H9 (cell line): ENCODE measurements at regions not wholly inside any gene's neighbourhood (a gene's known extent, or its start where the extent isn't known, plus 50 kb on each side); places are given as distances from the start of the nearest gene placed in this dataset.

ENCODE experiments used
- DNase-seq: peaks from one replicate; pipeline ENCODE4 v3.0.0-alpha.2; 2017
- H2AFZ ChIP-seq: one replicate; pipeline ENCODE4 v1.6.1; 2013; ENCODE audit warnings: mild to moderate bottlenecking, low read length, control low read depth, moderate library complexity
- H2AK5ac ChIP-seq: 2 replicates; pipeline ENCODE4 v1.6.1; 2013; ENCODE audit warnings: low read length, control low read depth, mixed read lengths; ENCODE audit not compliant: insufficient read length
- H2BK120ac ChIP-seq: one replicate; pipeline ENCODE4 v1.6.1; 2013; ENCODE audit warnings: low read depth, mild to moderate bottlenecking, low read length, control low read depth, inconsistent platforms; ENCODE audit not compliant: poor library complexity, severe bottlenecking
- H2BK12ac ChIP-seq: 2 replicates; pipeline ENCODE4 v1.6.1; 2013; ENCODE audit warnings: low read length, control low read depth, mixed read lengths, low read depth; ENCODE audit not compliant: insufficient read length
- H2BK15ac ChIP-seq: 2 replicates; pipeline ENCODE4 v1.6.1; 2013; ENCODE audit warnings: low read depth, low read length, control low read depth
- H2BK20ac ChIP-seq: one replicate; pipeline ENCODE4 v1.6.1; 2013; ENCODE audit warnings: low read depth, mild to moderate bottlenecking, low read length, control low read depth, inconsistent platforms; ENCODE audit not compliant: poor library complexity, severe bottlenecking
- H2BK5ac ChIP-seq: 2 replicates; pipeline ENCODE4 v1.6.1; 2013; ENCODE audit warnings: low read length, control low read depth, mixed read lengths; ENCODE audit not compliant: insufficient read length
- H3K14ac ChIP-seq: 2 replicates; pipeline ENCODE4 v1.6.1; 2013; ENCODE audit warnings: low read length, control low read depth; ENCODE audit not compliant: insufficient read depth
- H3K18ac ChIP-seq: 2 replicates; pipeline ENCODE4 v1.6.1; 2013; ENCODE audit warnings: low read depth, mild to moderate bottlenecking, mixed read lengths, low read length, control low read depth; ENCODE audit not compliant: insufficient read length
- H3K23ac ChIP-seq: 2 replicates; pipeline ENCODE4 v1.6.1; 2013; ENCODE audit warnings: low read length, control low read depth, mixed read lengths, low read depth; ENCODE audit not compliant: insufficient read length
- H3K23me2 ChIP-seq: 2 replicates; pipeline ENCODE4 v1.6.1; 2013; ENCODE audit warnings: low read depth, mild to moderate bottlenecking, mixed read lengths, low read length, control low read depth; ENCODE audit not compliant: insufficient read length, poor library complexity, severe bottlenecking
- H3K27ac ChIP-seq: 2 replicates; pipeline ENCODE4 v1.5.1; 2013; ENCODE audit warnings: low read length, control low read depth, mixed read lengths, low read depth; ENCODE audit not compliant: insufficient read length
- H3K27me3 ChIP-seq: 2 replicates; pipeline ENCODE4 v1.6.1; 2013; ENCODE audit warnings: low read length, control low read depth, inconsistent platforms; ENCODE audit not compliant: insufficient read depth
- H3K4ac ChIP-seq: 2 replicates; pipeline ENCODE4 v1.6.1; 2013; ENCODE audit warnings: low read depth, mild to moderate bottlenecking, control low read depth, inconsistent platforms, low read length, moderate library complexity
- H3K4me1 ChIP-seq: 2 replicates; pipeline ENCODE4 v1.6.1; 2013; ENCODE audit warnings: low read length, control low read depth, inconsistent platforms; ENCODE audit not compliant: insufficient read depth
- H3K4me2 ChIP-seq: 2 replicates; pipeline ENCODE4 v1.6.1; 2013; ENCODE audit warnings: low read length, control low read depth, mixed read lengths; ENCODE audit not compliant: insufficient read length, insufficient read depth
- H3K56ac ChIP-seq: 2 replicates; pipeline ENCODE4 v1.6.1; 2013; ENCODE audit warnings: low read depth, mild to moderate bottlenecking, mixed read lengths, low read length, control low read depth; ENCODE audit not compliant: insufficient read length
- H3K79me1 ChIP-seq: 2 replicates; pipeline ENCODE4 v1.6.1; 2013; ENCODE audit warnings: low read depth, mild to moderate bottlenecking, moderate library complexity, low read length, control low read depth, inconsistent platforms; ENCODE audit not compliant: insufficient read depth, poor library complexity, severe bottlenecking
- H3K79me2 ChIP-seq: 2 replicates; pipeline ENCODE4 v1.6.1; 2013; ENCODE audit warnings: low read length, control low read depth, inconsistent platforms; ENCODE audit not compliant: insufficient read depth
- H3K9ac ChIP-seq: 2 replicates; pipeline ENCODE4 v1.6.1; 2013; ENCODE audit warnings: low read length, control low read depth, mixed read lengths; ENCODE audit not compliant: insufficient read length; ENCODE audit errors: extremely low read depth
- H3K9me3 ChIP-seq: one replicate; pipeline ENCODE4 v1.6.1; 2013; ENCODE audit warnings: low read depth, low read length, inconsistent platforms; ENCODE audit not compliant: control insufficient read depth
- H3T11ph ChIP-seq: one replicate; pipeline ENCODE4 v1.6.1; 2013; ENCODE audit warnings: mild to moderate bottlenecking, low read length, control low read depth, inconsistent platforms
- H4K20me1 ChIP-seq: one replicate; pipeline ENCODE4 v1.6.1; 2013; ENCODE audit not compliant: control insufficient read depth, insufficient read length, insufficient read depth
- H4K5ac ChIP-seq: 2 replicates; pipeline ENCODE4 v1.6.1; 2013; ENCODE audit warnings: low read depth, mild to moderate bottlenecking, mixed read lengths, low read length, control low read depth; ENCODE audit not compliant: insufficient read length
- H4K8ac ChIP-seq: replicated peaks from 2 replicates; pipeline ENCODE4 v1.6.1; 2013; ENCODE audit warnings: low read length, control low read depth, mixed read lengths, low read depth; ENCODE audit not compliant: insufficient read length
- H4K91ac ChIP-seq: 2 replicates; pipeline ENCODE4 v1.6.1; 2013; ENCODE audit warnings: low read depth, mild to moderate bottlenecking, moderate library complexity, mixed read lengths, low read length, control low read depth; ENCODE audit not compliant: insufficient read length
- H3K27ac Mint-ChIP-seq, 3 experiments: 2 replicates in 2 of 3; 3 replicates in 1 of 3; pipeline ENCODE4 v1.8.0; 2020 to 2021; ENCODE audit warnings: mixed read lengths in 3 of 3, mild to moderate bottlenecking in 1 of 3, moderate library complexity in 1 of 3
- H3K27me3 Mint-ChIP-seq: 2 replicates; pipeline ENCODE4 v1.8.0; 2021; ENCODE audit warnings: low read depth, mild to moderate bottlenecking, moderate library complexity, mixed read lengths
- H3K36me3 Mint-ChIP-seq, 3 experiments: 2 replicates in 2 of 3; 3 replicates in 1 of 3; pipeline ENCODE4 v1.8.0; 2020 to 2021; ENCODE audit warnings: low read depth in 3 of 3, mixed read lengths in 3 of 3; ENCODE audit not compliant: insufficient read depth in 1 of 3
- H3K4me1 Mint-ChIP-seq, 2 experiments: 2 replicates each; pipeline ENCODE4 v1.8.0; 2020; ENCODE audit warnings: mixed read lengths in 2 of 2
- H3K4me3 Mint-ChIP-seq, 2 experiments: 2 replicates in 1 of 2; 3 replicates in 1 of 2; pipeline ENCODE4 v1.8.0; 2020 to 2021; ENCODE audit warnings: mild to moderate bottlenecking in 2 of 2, mixed read lengths in 2 of 2, moderate library complexity in 1 of 2
- H3K9me3 Mint-ChIP-seq, 2 experiments: 2 replicates in 1 of 2; 3 replicates in 1 of 2; pipeline ENCODE4 v1.8.0; 2020; ENCODE audit warnings: mild to moderate bottlenecking in 2 of 2, mixed read lengths in 2 of 2, moderate library complexity in 1 of 2
- WGBS: extraction: QIAGEN DNeasy Blood & Tissue Kit; methylation state at CpG from one replicate; pipeline ENCODE4 v1.1.7; 2013; ENCODE audit warnings: missing lambda C conversion rate, low lambda C conversion rate, mixed read lengths; ENCODE audit not compliant: insufficient read length; ENCODE audit errors: extremely low coverage; 5-methylcytosine and 5-hydroxymethylcytosine counted together
- TF ChIP-seq, protein P1 (sequence below): fragments of 200-600 bp; sonication (generic); conservative IDR thresholded peaks from 3 replicates; pipeline ENCODE4 v1.8.0; 2021; ENCODE audit warnings: antibody characterized with exemption, mild to moderate bottlenecking

DNA sequence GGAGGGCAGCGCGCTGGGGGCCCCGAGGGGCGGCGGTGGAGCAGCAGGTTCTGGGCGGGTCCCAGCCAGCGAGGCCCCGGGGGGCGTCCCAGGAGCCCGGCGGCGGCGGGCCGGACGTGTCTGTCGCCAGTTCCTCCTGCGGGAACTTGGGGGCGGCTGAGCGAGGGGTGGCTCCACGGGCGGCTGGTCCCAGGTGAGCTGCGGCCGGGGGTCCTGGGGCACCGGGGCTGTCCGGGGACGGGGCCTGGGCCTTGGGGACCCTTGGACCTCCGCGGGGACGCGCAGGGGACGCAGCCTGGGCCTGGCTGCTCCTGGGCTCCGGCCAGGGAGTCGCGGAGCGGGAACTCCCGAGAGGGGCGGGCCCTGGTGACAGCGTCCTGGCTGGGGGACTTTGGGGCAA lies 54.2 kb upstream of the ZNF267 start:
- Histone ChIP-seq H2BK5ac (no peak overlapping the region), H3K9me3 (peaks cover 67% of the 10 kb centered on the region), H4K5ac (no peak overlapping the region), H4K8ac (no peak overlapping the region), H2AK5ac (no peak overlapping the region), H3K4me1 (no peaks in the 10 kb centered on the region), H2BK12ac (no peak overlapping the region), H3K79me2 (no peaks in the 10 kb centered on the region), H4K20me1 (no peaks in the 10 kb centered on the region), H3K23me2 (no peaks in the 10 kb centered on the region), H3K56ac (no peak overlapping the region), H3K27me3 (no peaks in the 10 kb centered on the region), H3K27ac (no peak overlapping the region), H3K14ac (no peak overlapping the region), H3K9ac (no peak overlapping the region), H3T11ph (no peak overlapping the region), H2BK15ac (no peak overlapping the region), H3K18ac (no peak overlapping the region), H3K4ac (no peak overlapping the region), H2BK20ac (no peak overlapping the region), H3K4me2 (no peak overlapping the region), H3K23ac (no peak overlapping the region), H2AFZ (no peak overlapping the region), H2BK120ac (no peak overlapping the region), H4K91ac (no peak overlapping the region), H3K79me1 (no peaks in the 10 kb centered on the region)
- Mint-ChIP-seq H3K9me3 (peaks cover 70 to 71% of the 10 kb centered on the region in 2 experiments), H3K4me3 (no peak overlapping the region), H3K36me3 (peaks cover 4 to 24% (median 13%) of the 10 kb centered on the region in 3 experiments; a peak in 5 of 7 replicates), H3K4me1 (no peaks in the 10 kb centered on the region), H3K27me3 (no peaks in the 10 kb centered on the region; the same call in 1 of the 2 replicates), H3K27ac (no peak overlapping the region)
- TF ChIP-seq, protein P1, sequence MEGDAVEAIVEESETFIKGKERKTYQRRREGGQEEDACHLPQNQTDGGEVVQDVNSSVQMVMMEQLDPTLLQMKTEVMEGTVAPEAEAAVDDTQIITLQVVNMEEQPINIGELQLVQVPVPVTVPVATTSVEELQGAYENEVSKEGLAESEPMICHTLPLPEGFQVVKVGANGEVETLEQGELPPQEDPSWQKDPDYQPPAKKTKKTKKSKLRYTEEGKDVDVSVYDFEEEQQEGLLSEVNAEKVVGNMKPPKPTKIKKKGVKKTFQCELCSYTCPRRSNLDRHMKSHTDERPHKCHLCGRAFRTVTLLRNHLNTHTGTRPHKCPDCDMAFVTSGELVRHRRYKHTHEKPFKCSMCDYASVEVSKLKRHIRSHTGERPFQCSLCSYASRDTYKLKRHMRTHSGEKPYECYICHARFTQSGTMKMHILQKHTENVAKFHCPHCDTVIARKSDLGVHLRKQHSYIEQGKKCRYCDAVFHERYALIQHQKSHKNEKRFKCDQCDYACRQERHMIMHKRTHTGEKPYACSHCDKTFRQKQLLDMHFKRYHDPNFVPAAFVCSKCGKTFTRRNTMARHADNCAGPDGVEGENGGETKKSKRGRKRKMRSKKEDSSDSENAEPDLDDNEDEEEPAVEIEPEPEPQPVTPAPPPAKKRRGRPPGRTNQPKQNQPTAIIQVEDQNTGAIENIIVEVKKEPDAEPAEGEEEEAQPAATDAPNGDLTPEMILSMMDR: no peak
- WGBS: no CpG with 5 or more reads among the region's 38 CpGs
- DNase-seq: no peak
